NT2/D1 (cell line): ENCODE measurements at regions not wholly inside any gene's neighbourhood (a gene's known extent, or its start where the extent isn't known, plus 50 kb on each side); places are given as distances from the start of the nearest gene placed in this dataset.

Experiments
- YY1 ChIP-seq: IDR thresholded peaks from 2 replicates; pipeline ENCODE4 v1.6.1; 2011; ENCODE audit not compliant: insufficient read length, insufficient read depth
- ZNF274 ChIP-seq: IDR thresholded peaks from 2 replicates; pipeline ENCODE4 v1.6.1; 2011; ENCODE audit warnings: mild to moderate bottlenecking, low read depth, low read length

GRCh38 chr7:115658223-115658622 is 372.3 kb downstream of the TFEC start:
- TF ChIP-seq YY1 (no peak), ZNF274 (no peak)
